Parathyroid adenoma (tissue), 2 donors: ENCODE measurements at regions not wholly inside any gene's neighbourhood (a gene's known extent, or its start where the extent isn't known, plus 50 kb on each side); places are given as distances from the start of the nearest gene placed in this dataset.

ENCODE experiments used
- H2AFZ ChIP-seq: fragments of 300-600 bp; sonication (generic); one replicate; pipeline ENCODE4 v1.7.0; 2017; ENCODE audit warnings: antibody characterized with exemption, mild to moderate bottlenecking
- H3K27ac ChIP-seq: fragments of 300-600 bp; sonication (generic); one replicate; pipeline ENCODE4 v1.7.0; 2017
- H3K27me3 ChIP-seq: fragments of 300-600 bp; sonication (generic); one replicate; pipeline ENCODE4 v1.7.0; 2017; ENCODE audit warnings: low read length; ENCODE audit not compliant: control insufficient read depth, insufficient read depth
- H3K36me3 ChIP-seq: fragments of 300-600 bp; sonication (generic); one replicate; pipeline ENCODE4 v1.7.0; 2017; ENCODE audit warnings: low read length; ENCODE audit not compliant: control insufficient read depth, insufficient read depth
- H3K4me1 ChIP-seq: fragments of 300-600 bp; sonication (generic); one replicate; pipeline ENCODE4 v1.7.0; 2017; ENCODE audit warnings: control low read depth
- H3K4me2 ChIP-seq: fragments of 300-600 bp; sonication (generic); one replicate; pipeline ENCODE4 v1.7.0; 2017; ENCODE audit warnings: low read length
- H3K4me3 ChIP-seq: fragments of 300-600 bp; sonication (generic); one replicate; pipeline ENCODE4 v1.7.0; 2017; ENCODE audit warnings: low read depth, low read length
- H3K79me2 ChIP-seq: fragments of 300-600 bp; sonication (generic); one replicate; pipeline ENCODE4 v1.7.0; 2017; ENCODE audit warnings: control low read depth
- H3K9ac ChIP-seq: fragments of 300-600 bp; sonication (generic); one replicate; pipeline ENCODE4 v1.7.0; 2017; ENCODE audit warnings: mild to moderate bottlenecking
- H3K9me3 ChIP-seq: fragments of 300-600 bp; sonication (generic); one replicate; pipeline ENCODE4 v1.7.0; 2017; ENCODE audit warnings: low read length; ENCODE audit not compliant: control insufficient read depth
- TF ChIP-seq, protein P1 (sequence below): fragments of 300-600 bp; sonication (generic); IDR thresholded peaks from one replicate; pipeline ENCODE4 v1.7.0; 2017; ENCODE audit warnings: antibody characterized with exemption, mild to moderate bottlenecking
- donor health status: primary hyperparathyroidism.

- Histone ChIP-seq H2AFZ (no peak overlapping the region), H3K4me1 (no peaks in the 10 kb centered on the region), H3K9me3 (no peaks in the 10 kb centered on the region), H3K36me3 (no peaks in the 10 kb centered on the region), H3K4me3 (no peak overlapping the region), H3K27me3 (no peaks in the 10 kb centered on the region), H3K27ac (no peak overlapping the region), H3K9ac (no peak overlapping the region), H3K79me2 (no peaks in the 10 kb centered on the region), H3K4me2 (no peak overlapping the region)
- TF ChIP-seq, protein P1, sequence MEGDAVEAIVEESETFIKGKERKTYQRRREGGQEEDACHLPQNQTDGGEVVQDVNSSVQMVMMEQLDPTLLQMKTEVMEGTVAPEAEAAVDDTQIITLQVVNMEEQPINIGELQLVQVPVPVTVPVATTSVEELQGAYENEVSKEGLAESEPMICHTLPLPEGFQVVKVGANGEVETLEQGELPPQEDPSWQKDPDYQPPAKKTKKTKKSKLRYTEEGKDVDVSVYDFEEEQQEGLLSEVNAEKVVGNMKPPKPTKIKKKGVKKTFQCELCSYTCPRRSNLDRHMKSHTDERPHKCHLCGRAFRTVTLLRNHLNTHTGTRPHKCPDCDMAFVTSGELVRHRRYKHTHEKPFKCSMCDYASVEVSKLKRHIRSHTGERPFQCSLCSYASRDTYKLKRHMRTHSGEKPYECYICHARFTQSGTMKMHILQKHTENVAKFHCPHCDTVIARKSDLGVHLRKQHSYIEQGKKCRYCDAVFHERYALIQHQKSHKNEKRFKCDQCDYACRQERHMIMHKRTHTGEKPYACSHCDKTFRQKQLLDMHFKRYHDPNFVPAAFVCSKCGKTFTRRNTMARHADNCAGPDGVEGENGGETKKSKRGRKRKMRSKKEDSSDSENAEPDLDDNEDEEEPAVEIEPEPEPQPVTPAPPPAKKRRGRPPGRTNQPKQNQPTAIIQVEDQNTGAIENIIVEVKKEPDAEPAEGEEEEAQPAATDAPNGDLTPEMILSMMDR, result no peak
These were observed 81.4 kb upstream of the IGFBP7 start for GRCh38 chr4:57191523-57192034.

GRCh38 chr4:57190601-57191481 lies 80.7 kb upstream of the IGFBP7 start:
- H3K4me3 ChIP-seq, result no peak overlapping the region
- no peaks in the 10 kb centered on the region for H3K79me2 ChIP-seq
- H3K4me2 ChIP-seq, result no peak overlapping the region
- H3K9me3 ChIP-seq, result no peaks in the 10 kb centered on the region
- TF ChIP-seq, protein P1, result no peak
- no peak overlapping the region for H2AFZ ChIP-seq
- no peaks in the 10 kb centered on the region for H3K4me1 ChIP-seq
- H3K36me3 ChIP-seq, result no peaks in the 10 kb centered on the region
- H3K27me3 ChIP-seq, result no peaks in the 10 kb centered on the region
- no peak overlapping the region for H3K27ac ChIP-seq
- H3K9ac ChIP-seq, result no peak overlapping the region

DNA sequence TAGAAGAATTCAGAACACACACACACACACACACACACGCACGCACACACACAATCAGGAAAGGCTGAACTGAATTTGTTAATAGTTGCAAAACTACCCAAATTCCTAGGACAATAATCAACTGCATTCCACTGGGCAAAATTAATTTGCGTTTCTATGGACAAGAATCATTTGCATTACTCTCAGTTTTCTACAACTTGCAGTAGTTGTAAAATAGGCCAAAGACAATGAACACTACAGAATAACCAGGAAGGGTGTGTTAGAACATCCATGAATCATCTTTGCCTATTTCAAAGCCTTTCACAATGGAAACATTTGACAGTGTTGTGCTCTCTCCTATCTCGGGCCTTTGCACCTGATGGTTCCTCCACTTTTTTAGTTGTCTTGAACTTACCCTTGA lies 77.1 kb upstream of the IGFBP7 start:
- Histone ChIP-seq H3K9me3 (no peaks in the 10 kb centered on the region), H3K27me3 (no peaks in the 10 kb centered on the region), H3K36me3 (no peaks in the 10 kb centered on the region), H2AFZ (no peak overlapping the region), H3K4me1 (no peaks in the 10 kb centered on the region), H3K4me3 (no peak overlapping the region), H3K79me2 (no peaks in the 10 kb centered on the region), H3K9ac (no peak overlapping the region), H3K27ac (no peak overlapping the region), H3K4me2 (no peak overlapping the region)
- TF ChIP-seq, protein P1, result no peak

- no peaks in the 10 kb centered on the region for H3K36me3 ChIP-seq
- H3K4me2 ChIP-seq, result no peak overlapping the region
- no peaks in the 10 kb centered on the region for H3K79me2 ChIP-seq
- no peaks in the 10 kb centered on the region for H3K4me1 ChIP-seq
- TF ChIP-seq, protein P1, result no peak
- no peak overlapping the region for H3K4me3 ChIP-seq
- H3K27me3 ChIP-seq, result no peaks in the 10 kb centered on the region
- H2AFZ ChIP-seq, result no peak overlapping the region
- no peak overlapping the region for H3K9ac ChIP-seq
- H3K9me3 ChIP-seq, result no peaks in the 10 kb centered on the region
- H3K27ac ChIP-seq, result no peak overlapping the region
These were observed 74.3 kb upstream of the IGFBP7 start for GRCh38 chr4:57184378-57185029.
